Gastrocnemius medialis (tissue), 4 donors: ENCODE measurements at regions not wholly inside any gene's neighbourhood (a gene's known extent, or its start where the extent isn't known, plus 50 kb on each side); places are given as distances from the start of the nearest gene placed in this dataset.

Experiments
- ATAC-seq, 2 donors: fragments of 150-250 bp; one replicate each; pipeline ENCODE4 v1.9.1; 2016
- DNase-seq, 2 donors: peaks; one replicate each; pipeline ENCODE4 v3.0.0-alpha.2; 2019
- H3K27ac ChIP-seq, 4 donors: fragments of 200-600 bp; sonication (generic); 1 replicate in 1 of 4; 2 replicates in 3 of 4; pipeline ENCODE4 v1.5.1; 2016 to 2018; ENCODE audit warnings: mild to moderate bottlenecking in 2 of 4, moderate library complexity in 1 of 4
- H3K27me3 ChIP-seq, 3 donors: fragments of 200-600 bp; sonication (generic) in 2 of 3; 1 replicate in 1 of 3; 2 replicates in 2 of 3; pipeline versions ENCODE4 v1.5.1 to v1.6.0; 2016 to 2019; ENCODE audit warnings: mild to moderate bottlenecking in 1 of 3, moderate library complexity in 1 of 3
- H3K36me3 ChIP-seq, 2 donors: fragments of 200-600 bp; sonication (generic) in 1 of 2; one replicate each; pipeline ENCODE4 v1.5.1; 2017 to 2018
- H3K4me1 ChIP-seq, 2 donors: fragments of 200-600 bp; sonication (generic) in 1 of 2; one replicate each; pipeline ENCODE4 v1.5.1; 2016 to 2017; ENCODE audit warnings: mild to moderate bottlenecking in 2 of 2
- H3K4me3 ChIP-seq, 4 donors: fragments of 200-600 bp; sonication (generic) in 3 of 4; 1 replicate in 1 of 4; 2 replicates in 3 of 4; pipeline ENCODE4 v1.5.1; 2016 to 2019; ENCODE audit warnings: mild to moderate bottlenecking in 2 of 4
- H3K9me3 ChIP-seq, 3 donors: fragments of 200-600 bp; sonication (generic) in 2 of 3; 1 replicate in 1 of 3; 2 replicates in 2 of 3; pipeline ENCODE4 v1.5.1; 2016 to 2019
- CTCF ChIP-seq, 5 experiments: fragments of 450-650 bp in 3 of 5; fragments of 200-600 bp in 2 of 5; sonication (generic) in 2 of 5; IDR thresholded peaks in 4 of 5; conservative IDR thresholded peaks in 1 of 5; 1 replicate in 4 of 5; 2 replicates in 1 of 5; pipeline ENCODE4 v1.5.1; 2016 to 2019; ENCODE audit warnings: antibody characterized with exemption in 5 of 5, mild to moderate bottlenecking in 3 of 5, moderate library complexity in 3 of 5
- POLR2A ChIP-seq, 2 donors: fragments of 450-650 bp; IDR thresholded peaks; one replicate each; pipeline ENCODE4 v1.6.1; 2017; ENCODE audit warnings: antibody characterized with exemption in 2 of 2, mild to moderate bottlenecking in 2 of 2, moderate library complexity in 2 of 2
- in situ Hi-C, 4 donors: fragments of 200-750 bp; cut with MboI; loops; one replicate each; pipeline versions ENCODE4 v1.15.0 to v1.8.0; 2017; ENCODE audit warnings: low sequenced_read_pairs in 4 of 4
- intact Hi-C: fragments of 100-400 bp; cut with DNase I; formaldehyde crosslinking; loops from one replicate; pipeline ENCODE4 v1.15.1; 2023; ENCODE audit warnings: low total_unique reads

GRCh38 chr12:64955746-64956145 is 131.3 kb downstream of the TBC1D30 start:
- no peaks in the 10 kb centered on the region for H3K27me3 ChIP-seq
- no peak overlapping the region for H3K4me3 ChIP-seq
- intact Hi-C loops: no loop called here
- no peaks in the 10 kb centered on the region for H3K4me1 ChIP-seq
- TF ChIP-seq POLR2A (IDR thresholded peaks at IDR 0.05) (no peak), CTCF (IDR thresholded peaks at IDR 0.05 in 4 of 5, conservative IDR thresholded peaks at IDR 0.05 in 1 of 5) (no peak)
- DNase-seq: no peak
- in situ Hi-C loops: no loop called here
- H3K27ac ChIP-seq: no peak overlapping the region
- H3K9me3 ChIP-seq: no peaks in the 10 kb centered on the region
- H3K36me3 ChIP-seq: no peaks in the 10 kb centered on the region
- ATAC-seq: no peak

GRCh38 chr12:64965920-64966319 is 141.5 kb downstream of the TBC1D30 start:
- Histone ChIP-seq H3K4me3 (no peak overlapping the region), H3K9me3 (no peaks in the 10 kb centered on the region), H3K27me3 (no peaks in the 10 kb centered on the region), H3K27ac (no peak overlapping the region), H3K4me1 (no peaks in the 10 kb centered on the region), H3K36me3 (no peaks in the 10 kb centered on the region)
- DNase-seq (no peak), ATAC-seq (no peak)
- no peak for TF ChIP-seq POLR2A (IDR thresholded peaks at IDR 0.05)
- no peak for TF ChIP-seq CTCF (IDR thresholded peaks at IDR 0.05 in 4 of 5, conservative IDR thresholded peaks at IDR 0.05 in 1 of 5)
- intact Hi-C loops (no loop called here), in situ Hi-C loops (no loop called here)

GRCh38 chr12:64968989-64969819 is 144.8 kb downstream of the TBC1D30 start:
- no peaks in the 10 kb centered on the region for H3K4me1 ChIP-seq
- no peak overlapping the region for H3K27ac ChIP-seq
- no peak for TF ChIP-seq CTCF (IDR thresholded peaks at IDR 0.05 in 4 of 5, conservative IDR thresholded peaks at IDR 0.05 in 1 of 5)
- TF ChIP-seq POLR2A (IDR thresholded peaks at IDR 0.05): no peak
- ATAC-seq: no peak
- intact Hi-C loops (no loop called here), in situ Hi-C loops (no loop called here)
- no peak for DNase-seq
- no peaks in the 10 kb centered on the region for H3K27me3 ChIP-seq
- H3K9me3 ChIP-seq: no peaks in the 10 kb centered on the region
- no peak overlapping the region for H3K4me3 ChIP-seq
- no peaks in the 10 kb centered on the region for H3K36me3 ChIP-seq

- no peaks in the 10 kb centered on the region for H3K27me3 ChIP-seq
- no peak overlapping the region for H3K4me3 ChIP-seq
- H3K36me3 ChIP-seq: no peaks in the 10 kb centered on the region
- DNase-seq (no peak), ATAC-seq (no peak)
- no peak overlapping the region for H3K27ac ChIP-seq
- intact Hi-C loops: no loop called here
- H3K9me3 ChIP-seq: no peaks in the 10 kb centered on the region
- in situ Hi-C loops: no loop called here
- no peak for TF ChIP-seq POLR2A (IDR thresholded peaks at IDR 0.05)
- no peak for TF ChIP-seq CTCF (IDR thresholded peaks at IDR 0.05 in 4 of 5, conservative IDR thresholded peaks at IDR 0.05 in 1 of 5)
- no peaks in the 10 kb centered on the region for H3K4me1 ChIP-seq
These were observed 145.0 kb downstream of the WIF1 start for GRCh38 chr12:64976131-64976530.
